HEK293T (cell line): ENCODE measurements at regions not wholly inside any gene's neighbourhood (a gene's known extent, or its start where the extent isn't known, plus 50 kb on each side); places are given as distances from the start of the nearest gene placed in this dataset.

Experiments used
- ARNT ChIP-seq: fragments of 450-650 bp; IDR thresholded peaks from 2 replicates; pipeline ENCODE4 v1.6.1; 2017; ENCODE audit warnings: mild to moderate bottlenecking
- BHLHE40 ChIP-seq: fragments of 450-650 bp; IDR thresholded peaks from 2 replicates; pipeline ENCODE4 v1.6.1; 2016; ENCODE audit warnings: mild to moderate bottlenecking, moderate library complexity, borderline replicate concordance
- FOXA1 ChIP-seq: fragments of 450-650 bp; IDR thresholded peaks from 2 replicates; pipeline ENCODE4 v1.6.1; 2016; ENCODE audit warnings: mild to moderate bottlenecking
- FOXK2 ChIP-seq: fragments of 450-650 bp; IDR thresholded peaks from 2 replicates; pipeline ENCODE4 v1.6.1; 2016; ENCODE audit warnings: mild to moderate bottlenecking
- FOXM1 ChIP-seq: fragments of 450-650 bp; IDR thresholded peaks from 2 replicates; pipeline ENCODE4 v1.6.1; 2017; ENCODE audit warnings: mild to moderate bottlenecking, borderline replicate concordance
- L3MBTL2 ChIP-seq: fragments of 450-650 bp; conservative IDR thresholded peaks from 2 replicates; pipeline ENCODE4 v1.6.1; 2016; ENCODE audit warnings: mild to moderate bottlenecking
- SP1 ChIP-seq: fragments of 450-650 bp; IDR thresholded peaks from 2 replicates; pipeline ENCODE4 v1.6.1; 2017
- SUZ12 ChIP-seq: fragments of 450-650 bp; IDR thresholded peaks from 2 replicates; pipeline ENCODE4 v1.6.1; 2016; ENCODE audit warnings: mild to moderate bottlenecking

DNA sequence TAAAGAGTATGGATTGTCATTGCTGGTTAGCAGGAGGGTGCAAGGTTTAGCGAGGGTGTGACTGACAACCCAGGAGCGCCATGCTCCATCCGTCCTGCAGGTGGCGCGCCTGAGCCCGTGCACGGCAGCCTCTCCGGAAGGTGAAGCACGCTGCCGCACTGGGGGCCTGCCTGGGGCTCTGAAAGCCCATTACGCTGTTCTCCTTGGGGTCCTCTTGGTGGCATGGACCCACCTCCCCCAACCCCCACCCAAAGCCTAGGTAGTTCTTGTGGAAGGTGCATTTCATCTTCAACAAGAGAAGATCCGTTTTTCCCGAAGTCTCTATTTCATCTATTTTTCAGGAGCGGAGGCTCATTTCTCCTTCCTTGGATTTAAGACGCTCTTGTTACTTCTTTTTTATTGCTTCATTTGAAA lies 197.4 kb upstream of the KCNG1 start:
- TF ChIP-seq ARNT (no peak), L3MBTL2 (peak; percentile 50; the same call in 1 of the 2 replicates), FOXM1 (no peak), SP1 (no peak), SUZ12 (no peak), FOXK2 (no peak), FOXA1 (no peak), BHLHE40 (no peak)
